ENCODE measurements at regions not wholly inside any gene's neighbourhood (a gene's known extent, or its start where the extent isn't known, plus 50 kb on each side); places are given as distances from the start of the nearest gene placed in this dataset.

- TF ChIP-seq CTCF (IDR thresholded peaks at IDR 0.05): no peak
- TF ChIP-seq EP300 (IDR thresholded peaks at IDR 0.05): no peak
Measured at GRCh38 chrX:122816288-122816687, 367.8 kb upstream of the GRIA3 start.

Measured in ovary (tissue), 3 donors.